ENCODE measurements at regions not wholly inside any gene's neighbourhood (a gene's known extent, or its start where the extent isn't known, plus 50 kb on each side); places are given as distances from the start of the nearest gene placed in this dataset.

GRCh38 chr9:14462950-14463349 is 149.0 kb upstream of the NFIB start:
- no peaks in the 10 kb centered on the region for H3K4me1 ChIP-seq
- H3K4me3 ChIP-seq = no peak overlapping the region
- no peak for TF ChIP-seq POLR2A (IDR thresholded peaks at IDR 0.05)
- TF ChIP-seq, protein P1, sequence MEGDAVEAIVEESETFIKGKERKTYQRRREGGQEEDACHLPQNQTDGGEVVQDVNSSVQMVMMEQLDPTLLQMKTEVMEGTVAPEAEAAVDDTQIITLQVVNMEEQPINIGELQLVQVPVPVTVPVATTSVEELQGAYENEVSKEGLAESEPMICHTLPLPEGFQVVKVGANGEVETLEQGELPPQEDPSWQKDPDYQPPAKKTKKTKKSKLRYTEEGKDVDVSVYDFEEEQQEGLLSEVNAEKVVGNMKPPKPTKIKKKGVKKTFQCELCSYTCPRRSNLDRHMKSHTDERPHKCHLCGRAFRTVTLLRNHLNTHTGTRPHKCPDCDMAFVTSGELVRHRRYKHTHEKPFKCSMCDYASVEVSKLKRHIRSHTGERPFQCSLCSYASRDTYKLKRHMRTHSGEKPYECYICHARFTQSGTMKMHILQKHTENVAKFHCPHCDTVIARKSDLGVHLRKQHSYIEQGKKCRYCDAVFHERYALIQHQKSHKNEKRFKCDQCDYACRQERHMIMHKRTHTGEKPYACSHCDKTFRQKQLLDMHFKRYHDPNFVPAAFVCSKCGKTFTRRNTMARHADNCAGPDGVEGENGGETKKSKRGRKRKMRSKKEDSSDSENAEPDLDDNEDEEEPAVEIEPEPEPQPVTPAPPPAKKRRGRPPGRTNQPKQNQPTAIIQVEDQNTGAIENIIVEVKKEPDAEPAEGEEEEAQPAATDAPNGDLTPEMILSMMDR (IDR thresholded peaks at IDR 0.05) = no peak
- no peaks in the 10 kb centered on the region for H3K27me3 ChIP-seq
- no peak for DNase-seq
- H3K9me3 ChIP-seq = no peaks in the 10 kb centered on the region
- H3K36me3 ChIP-seq = no peaks in the 10 kb centered on the region
- H3K27ac ChIP-seq = no peak overlapping the region

DNA sequence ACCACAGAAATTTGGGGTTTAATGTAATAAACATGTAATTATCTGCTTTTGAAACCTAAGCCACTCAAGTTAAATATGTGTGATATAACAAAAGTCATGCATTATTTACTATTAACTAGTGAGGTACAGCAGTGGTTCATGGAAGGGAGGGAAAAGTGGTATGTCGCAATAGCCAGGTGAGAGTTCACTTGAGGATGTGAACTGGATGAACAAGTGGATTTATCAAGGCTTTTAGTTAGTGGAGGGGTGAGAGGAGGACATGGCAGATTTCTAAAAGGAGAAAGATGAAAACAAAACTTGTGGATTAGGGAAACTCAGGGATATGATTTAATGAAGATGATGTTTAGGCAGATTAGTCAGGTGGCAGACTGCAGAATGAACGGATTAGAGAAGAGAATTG is 141.3 kb upstream of the NFIB start:
- TF ChIP-seq, protein P1 (IDR thresholded peaks at IDR 0.05) = no peak
- no peak for TF ChIP-seq POLR2A (IDR thresholded peaks at IDR 0.05)
- H3K4me3 ChIP-seq = no peak overlapping the region
- no peak for DNase-seq

GRCh38 chr9:14453286-14453685 is 139.3 kb upstream of the NFIB start:
- no peak overlapping the region for H3K4me3 ChIP-seq

More for the DNA sequence above, 141.3 kb upstream of the NFIB start:
- no peaks in the 10 kb centered on the region for H3K27me3 ChIP-seq
- no peaks in the 10 kb centered on the region for H3K4me1 ChIP-seq
- no peak overlapping the region for H3K27ac ChIP-seq
- no peaks in the 10 kb centered on the region for H3K36me3 ChIP-seq
- H3K9me3 ChIP-seq = no peaks in the 10 kb centered on the region

DNA sequence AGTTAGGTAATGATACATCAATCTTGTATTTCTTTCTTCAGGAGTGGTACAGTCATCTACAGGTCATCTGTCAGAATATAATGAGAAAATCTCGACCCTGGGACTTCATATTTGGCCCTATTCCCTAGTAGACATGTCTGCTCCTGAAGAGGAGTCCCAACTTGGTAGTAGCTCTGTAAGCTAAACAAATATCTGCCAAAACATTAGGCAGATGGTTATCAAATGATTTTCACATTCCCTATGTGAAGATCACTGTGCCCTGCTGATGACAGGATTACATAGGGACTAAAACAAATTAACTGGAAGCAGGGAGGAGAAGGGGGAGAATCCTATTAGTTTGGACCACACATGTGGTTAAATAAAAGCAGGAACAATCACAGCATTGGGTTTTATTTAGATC is 138.6 kb upstream of the NFIB start:
- DNase-seq = no peak
- H3K36me3 ChIP-seq = no peaks in the 10 kb centered on the region

More at GRCh38 chr9:14453286-14453685, 139.3 kb upstream of the NFIB start:
- no peak overlapping the region for H3K27ac ChIP-seq
- no peak for DNase-seq
- TF ChIP-seq POLR2A (IDR thresholded peaks at IDR 0.05) = no peak
- TF ChIP-seq, protein P1 (IDR thresholded peaks at IDR 0.05) = no peak
- H3K27me3 ChIP-seq = no peaks in the 10 kb centered on the region
- H3K4me1 ChIP-seq = no peaks in the 10 kb centered on the region
- H3K9me3 ChIP-seq = no peaks in the 10 kb centered on the region
- no peaks in the 10 kb centered on the region for H3K36me3 ChIP-seq

GRCh38 chr9:14451949-14452348 is 138.0 kb upstream of the NFIB start:
- Histone ChIP-seq H3K4me3 (no peak overlapping the region), H3K27me3 (no peaks in the 10 kb centered on the region), H3K9me3 (no peaks in the 10 kb centered on the region), H3K4me1 (no peaks in the 10 kb centered on the region), H3K36me3 (no peaks in the 10 kb centered on the region), H3K27ac (no peak overlapping the region)
- no peak for DNase-seq
- TF ChIP-seq, protein P1 (IDR thresholded peaks at IDR 0.05) = no peak
- no peak for TF ChIP-seq POLR2A (IDR thresholded peaks at IDR 0.05)

More for the DNA sequence above, 138.6 kb upstream of the NFIB start:
- Histone ChIP-seq H3K4me3 (no peak overlapping the region), H3K27ac (no peak overlapping the region), H3K4me1 (no peaks in the 10 kb centered on the region), H3K9me3 (no peaks in the 10 kb centered on the region), H3K27me3 (no peaks in the 10 kb centered on the region)
- TF ChIP-seq, protein P1 (IDR thresholded peaks at IDR 0.05) = no peak
- no peak for TF ChIP-seq POLR2A (IDR thresholded peaks at IDR 0.05)

- Histone ChIP-seq H3K27ac (no peak overlapping the region), H3K4me3 (no peak overlapping the region), H3K36me3 (no peaks in the 10 kb centered on the region), H3K9me3 (no peaks in the 10 kb centered on the region), H3K4me1 (no peaks in the 10 kb centered on the region), H3K27me3 (no peaks in the 10 kb centered on the region)
- TF ChIP-seq, protein P1 (IDR thresholded peaks at IDR 0.05) = no peak
- TF ChIP-seq POLR2A (IDR thresholded peaks at IDR 0.05) = no peak
- no peak for DNase-seq
Observed at GRCh38 chr9:14447103-14447502, 133.2 kb upstream of the NFIB start.

Measured in Peyer's patch (tissue), 4 donors.